ENCODE measurements at regions not wholly inside any gene's neighbourhood (a gene's known extent, or its start where the extent isn't known, plus 50 kb on each side); places are given as distances from the start of the nearest gene placed in this dataset.

DNA sequence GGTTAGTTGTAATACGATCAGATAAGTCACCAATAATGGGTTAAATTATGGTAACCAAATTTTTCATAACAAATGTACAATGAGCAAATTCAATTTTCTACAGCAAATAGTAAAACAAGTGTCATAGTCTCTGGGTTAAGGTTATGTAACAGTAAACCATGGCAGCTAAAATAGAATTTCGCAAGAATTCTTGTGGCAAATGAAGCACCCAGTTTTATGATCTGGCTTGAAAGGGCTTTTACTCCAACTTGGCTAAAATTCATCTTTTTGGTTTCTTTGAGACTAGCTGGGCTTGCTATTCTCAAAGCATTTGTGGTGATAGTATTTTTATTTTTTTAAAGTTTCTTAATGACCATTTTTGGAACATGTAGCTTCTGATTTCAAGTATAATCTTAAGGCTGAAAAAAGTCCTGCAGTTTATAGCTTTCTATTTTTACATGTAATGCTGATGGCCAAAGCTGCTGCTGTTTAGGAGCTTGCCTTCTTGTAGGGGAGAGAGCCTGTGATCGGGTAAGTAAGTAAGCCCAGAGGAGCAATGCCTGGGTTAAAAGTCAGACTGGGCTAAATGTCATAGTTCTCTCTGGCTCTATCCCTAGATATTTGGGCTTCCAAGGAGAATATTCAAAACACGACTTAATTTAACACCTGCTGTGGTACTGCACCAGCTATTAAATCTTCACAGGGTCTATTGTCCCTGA, 55.5 kb upstream of the SYPL1 start:
- TF ChIP-seq, protein P1, sequence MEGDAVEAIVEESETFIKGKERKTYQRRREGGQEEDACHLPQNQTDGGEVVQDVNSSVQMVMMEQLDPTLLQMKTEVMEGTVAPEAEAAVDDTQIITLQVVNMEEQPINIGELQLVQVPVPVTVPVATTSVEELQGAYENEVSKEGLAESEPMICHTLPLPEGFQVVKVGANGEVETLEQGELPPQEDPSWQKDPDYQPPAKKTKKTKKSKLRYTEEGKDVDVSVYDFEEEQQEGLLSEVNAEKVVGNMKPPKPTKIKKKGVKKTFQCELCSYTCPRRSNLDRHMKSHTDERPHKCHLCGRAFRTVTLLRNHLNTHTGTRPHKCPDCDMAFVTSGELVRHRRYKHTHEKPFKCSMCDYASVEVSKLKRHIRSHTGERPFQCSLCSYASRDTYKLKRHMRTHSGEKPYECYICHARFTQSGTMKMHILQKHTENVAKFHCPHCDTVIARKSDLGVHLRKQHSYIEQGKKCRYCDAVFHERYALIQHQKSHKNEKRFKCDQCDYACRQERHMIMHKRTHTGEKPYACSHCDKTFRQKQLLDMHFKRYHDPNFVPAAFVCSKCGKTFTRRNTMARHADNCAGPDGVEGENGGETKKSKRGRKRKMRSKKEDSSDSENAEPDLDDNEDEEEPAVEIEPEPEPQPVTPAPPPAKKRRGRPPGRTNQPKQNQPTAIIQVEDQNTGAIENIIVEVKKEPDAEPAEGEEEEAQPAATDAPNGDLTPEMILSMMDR (IDR thresholded peaks at IDR 0.05) = no peak
- TF ChIP-seq POLR2A (IDR thresholded peaks at IDR 0.05) = no peak

All from adrenal gland (tissue), 5 donors.